Progenitor cell of endocrine pancreas (in vitro differentiated cells): ENCODE measurements at regions not wholly inside any gene's neighbourhood (a gene's known extent, or its start where the extent isn't known, plus 50 kb on each side); places are given as distances from the start of the nearest gene placed in this dataset.

ENCODE experiments used
- DNase-seq: peaks from one replicate; pipeline ENCODE4 v3.0.0; 2021; ENCODE audit warnings: low spot score; ENCODE audit not compliant: unreplicated experiment
- H3K27ac Mint-ChIP-seq: 2 replicates; pipeline ENCODE4 v1.8.0; 2021; ENCODE audit warnings: mild to moderate bottlenecking, moderate library complexity, mixed read lengths
- H3K27me3 Mint-ChIP-seq: 2 replicates; pipeline ENCODE4 v1.8.0; 2021; ENCODE audit warnings: mixed read lengths
- H3K36me3 Mint-ChIP-seq: 2 replicates; pipeline ENCODE4 v1.8.0; 2022; ENCODE audit warnings: mixed read lengths; ENCODE audit not compliant: insufficient read depth
- H3K4me1 Mint-ChIP-seq: 2 replicates; pipeline ENCODE4 v1.8.0; 2021; ENCODE audit warnings: low read depth, mixed read lengths
- H3K4me3 Mint-ChIP-seq: 2 replicates; pipeline ENCODE4 v1.8.0; 2021; ENCODE audit warnings: low read depth, mild to moderate bottlenecking, moderate library complexity, mixed read lengths
- H3K9me3 Mint-ChIP-seq: 2 replicates; pipeline ENCODE4 v1.8.0; 2021; ENCODE audit warnings: low read depth, mixed read lengths
- TF ChIP-seq, protein P1 (sequence below): fragments of 200-600 bp; sonication (generic); IDR thresholded peaks from one replicate; pipeline ENCODE4 v1.5.0; 2021; ENCODE audit warnings: antibody characterized with exemption, mild to moderate bottlenecking; ENCODE audit not compliant: unreplicated experiment

- no peak overlapping the region for H3K27ac Mint-ChIP-seq
- no peak overlapping the region for H3K4me3 Mint-ChIP-seq
- TF ChIP-seq, protein P1, sequence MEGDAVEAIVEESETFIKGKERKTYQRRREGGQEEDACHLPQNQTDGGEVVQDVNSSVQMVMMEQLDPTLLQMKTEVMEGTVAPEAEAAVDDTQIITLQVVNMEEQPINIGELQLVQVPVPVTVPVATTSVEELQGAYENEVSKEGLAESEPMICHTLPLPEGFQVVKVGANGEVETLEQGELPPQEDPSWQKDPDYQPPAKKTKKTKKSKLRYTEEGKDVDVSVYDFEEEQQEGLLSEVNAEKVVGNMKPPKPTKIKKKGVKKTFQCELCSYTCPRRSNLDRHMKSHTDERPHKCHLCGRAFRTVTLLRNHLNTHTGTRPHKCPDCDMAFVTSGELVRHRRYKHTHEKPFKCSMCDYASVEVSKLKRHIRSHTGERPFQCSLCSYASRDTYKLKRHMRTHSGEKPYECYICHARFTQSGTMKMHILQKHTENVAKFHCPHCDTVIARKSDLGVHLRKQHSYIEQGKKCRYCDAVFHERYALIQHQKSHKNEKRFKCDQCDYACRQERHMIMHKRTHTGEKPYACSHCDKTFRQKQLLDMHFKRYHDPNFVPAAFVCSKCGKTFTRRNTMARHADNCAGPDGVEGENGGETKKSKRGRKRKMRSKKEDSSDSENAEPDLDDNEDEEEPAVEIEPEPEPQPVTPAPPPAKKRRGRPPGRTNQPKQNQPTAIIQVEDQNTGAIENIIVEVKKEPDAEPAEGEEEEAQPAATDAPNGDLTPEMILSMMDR: no peak
- no peak for DNase-seq
- no peaks in the 10 kb centered on the region for H3K36me3 Mint-ChIP-seq
- H3K27me3 Mint-ChIP-seq: no peaks in the 10 kb centered on the region
- no peaks in the 10 kb centered on the region for H3K4me1 Mint-ChIP-seq
- H3K9me3 Mint-ChIP-seq: no peaks in the 10 kb centered on the region
Observed at GRCh38 chr3:76415384-76415783, 624.5 kb upstream of the ROBO2 start.

- H3K9me3 Mint-ChIP-seq: no peaks in the 10 kb centered on the region
- H3K27ac Mint-ChIP-seq: no peak overlapping the region
- no peak overlapping the region for H3K4me3 Mint-ChIP-seq
- TF ChIP-seq, protein P1: no peak
- H3K36me3 Mint-ChIP-seq: no peaks in the 10 kb centered on the region
- peaks cover 3% of the 10 kb centered on the region for H3K4me1 Mint-ChIP-seq
- DNase-seq: no peak
- H3K27me3 Mint-ChIP-seq: no peaks in the 10 kb centered on the region
Observed at GRCh38 chr3:76429581-76430177, 610.2 kb upstream of the ROBO2 start.

- Mint-ChIP-seq H3K36me3 (no peaks in the 10 kb centered on the region), H3K9me3 (no peaks in the 10 kb centered on the region), H3K4me1 (peaks cover 3% of the 10 kb centered on the region), H3K27me3 (no peaks in the 10 kb centered on the region), H3K4me3 (no peak overlapping the region), H3K27ac (no peak overlapping the region)
- TF ChIP-seq, protein P1: no peak
- no peak for DNase-seq
Observed at GRCh38 chr3:76432396-76432795, 607.5 kb upstream of the ROBO2 start.

DNA sequence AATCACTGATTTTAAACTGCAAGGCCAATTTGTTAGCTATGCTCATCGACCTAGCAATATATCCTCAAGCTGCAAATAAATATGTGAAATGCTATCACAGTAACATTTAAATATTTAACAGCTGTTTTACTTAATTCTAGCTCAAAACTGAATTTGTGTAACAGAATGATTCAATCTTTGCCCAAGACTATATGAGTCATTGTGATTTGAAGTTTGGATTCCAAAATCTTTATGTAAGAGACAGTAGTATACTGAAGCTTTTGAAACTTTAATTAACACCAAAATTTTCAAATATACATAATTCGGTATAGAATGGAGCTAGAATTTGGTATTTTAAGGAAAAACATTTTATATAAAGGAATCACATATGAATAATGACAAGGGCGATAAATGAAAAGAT is 603.0 kb upstream of the ROBO2 start:
- Mint-ChIP-seq H3K4me3 (no peak overlapping the region), H3K27ac (no peak overlapping the region), H3K27me3 (no peaks in the 10 kb centered on the region), H3K4me1 (no peaks in the 10 kb centered on the region), H3K36me3 (no peaks in the 10 kb centered on the region), H3K9me3 (no peaks in the 10 kb centered on the region)
- TF ChIP-seq, protein P1: no peak
- no peak for DNase-seq

GRCh38 chr3:76438971-76439370 is 600.9 kb upstream of the ROBO2 start:
- Mint-ChIP-seq H3K4me1 (no peaks in the 10 kb centered on the region), H3K27ac (no peak overlapping the region), H3K27me3 (no peaks in the 10 kb centered on the region), H3K9me3 (no peaks in the 10 kb centered on the region), H3K4me3 (no peak overlapping the region), H3K36me3 (no peaks in the 10 kb centered on the region)
- no peak for DNase-seq
- TF ChIP-seq, protein P1: no peak
